NOMO-1 treated with DMSO at 0.1 percent for 48 hours (cell line): ENCODE measurements at regions not wholly inside any gene's neighbourhood (a gene's known extent, or its start where the extent isn't known, plus 50 kb on each side); places are given as distances from the start of the nearest gene placed in this dataset.
A peak's percentile ranks its signal among the peaks of the same experiment; 100 is the strongest.
"Not testable (repeated sequence)": the region's sequence is repeated elsewhere in the genome, so short reads cannot be mapped to it uniquely, and the experiment has no call there.

ENCODE experiments used
- DNase-seq: peaks from one replicate; lab custom pipeline; 2025; ENCODE audit not compliant: unreplicated experiment; lab: John Stamatoyannopoulos, UW

GRCh38 chrX:13518126-13518525, 51.3 kb upstream of the EGFL6 start:
- no peak for DNase-seq

- no peak for DNase-seq
These were observed 54.0 kb upstream of the EGFL6 start for GRCh38 chrX:13515211-13515930.

GRCh38 chrX:13511944-13512330, 57.5 kb upstream of the EGFL6 start:
- no peak for DNase-seq

- DNase-seq, result no peak
These were observed 58.0 kb upstream of the EGFL6 start for GRCh38 chrX:13511241-13511943.

GRCh38 chrX:13507893-13508292, 61.5 kb upstream of the EGFL6 start:
- no peak for DNase-seq

GRCh38 chrX:13506574-13506973, 62.8 kb upstream of the EGFL6 start:
- peak; percentile 44 for DNase-seq

GRCh38 chrX:13502590-13502989, 66.8 kb upstream of the EGFL6 start:
- no peak for DNase-seq

GRCh38 chrX:13499736-13500135, 69.7 kb upstream of the EGFL6 start:
- no peak for DNase-seq

- no peak for DNase-seq
These were observed 71.2 kb upstream of the EGFL6 start for GRCh38 chrX:13498238-13498637.

GRCh38 chrX:13495232-13495631, 74.2 kb upstream of the EGFL6 start:
- no peak for DNase-seq

GRCh38 chrX:13494562-13494961, 74.8 kb upstream of the EGFL6 start:
- DNase-seq, result no peak

GRCh38 chrX:13493659-13494058, 75.7 kb upstream of the EGFL6 start:
- DNase-seq, result no peak

GRCh38 chrX:13492286-13492685, 77.1 kb upstream of the EGFL6 start:
- no peak for DNase-seq

- DNase-seq, result peak; percentile 84
These were observed 78.3 kb upstream of the EGFL6 start for GRCh38 chrX:13491061-13491460.

GRCh38 chrX:13489454-13489853, 79.9 kb upstream of the EGFL6 start:
- DNase-seq, result no peak

- peak; percentile 66 for DNase-seq
These were observed 81.5 kb upstream of the EGFL6 start for GRCh38 chrX:13487731-13488505.

GRCh38 chrX:13485167-13485566, 84.2 kb upstream of the EGFL6 start:
- no peak for DNase-seq

- DNase-seq, result no peak
These were observed 85.6 kb upstream of the EGFL6 start for GRCh38 chrX:13483773-13484172.

GRCh38 chrX:13482746-13483541, 86.5 kb upstream of the EGFL6 start:
- DNase-seq, result no peak

GRCh38 chrX:13480780-13481179, 88.6 kb upstream of the EGFL6 start:
- DNase-seq, result not testable (repeated sequence)

- no peak for DNase-seq
These were observed 90.0 kb upstream of the EGFL6 start for GRCh38 chrX:13479452-13479813.
